ENCODE measurements at regions not wholly inside any gene's neighbourhood (a gene's known extent, or its start where the extent isn't known, plus 50 kb on each side); places are given as distances from the start of the nearest gene placed in this dataset.

DNA sequence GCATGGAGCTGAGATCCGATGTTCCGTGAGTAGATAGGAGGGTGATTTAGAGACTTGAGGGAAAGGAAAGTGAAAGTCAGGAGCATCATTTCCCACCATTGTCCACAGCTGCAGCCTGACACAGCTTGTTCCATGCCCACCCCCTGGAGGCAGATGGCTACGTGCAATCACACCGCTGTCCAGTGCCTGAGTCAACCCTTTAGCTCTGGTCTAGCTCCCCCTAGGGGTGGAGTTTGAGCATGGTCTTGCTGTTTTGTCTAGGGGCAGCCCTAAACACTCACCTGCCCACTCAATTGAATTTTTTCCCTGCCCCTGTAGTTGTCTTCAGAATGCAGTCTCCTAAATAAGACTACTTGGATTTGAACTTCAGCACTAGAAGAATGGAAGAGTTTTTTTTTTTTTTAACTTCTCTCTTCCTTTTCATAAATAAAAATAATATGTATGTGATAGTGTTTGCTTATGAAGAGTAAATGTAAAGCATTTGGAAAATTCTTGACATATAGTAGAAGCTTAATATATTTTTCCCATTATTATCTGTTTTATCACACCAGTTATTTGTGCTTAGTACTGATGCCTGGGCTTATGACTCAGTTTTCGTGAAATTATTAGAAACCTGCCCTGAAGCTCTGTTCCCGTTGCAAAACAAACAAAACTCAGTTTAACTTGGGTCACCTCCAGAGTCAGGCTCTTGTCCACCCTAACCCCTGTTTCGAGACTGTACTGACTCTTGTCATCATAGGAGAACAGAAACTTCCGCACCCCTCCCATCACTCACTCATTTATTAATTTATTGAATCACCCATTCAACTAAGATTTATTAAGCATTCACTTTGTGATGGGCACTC lies 814.8 kb downstream of the MAFB start:
- peak; percentile 49 for ATAC-seq
- peak; percentile 44 for DNase-seq

DNA sequence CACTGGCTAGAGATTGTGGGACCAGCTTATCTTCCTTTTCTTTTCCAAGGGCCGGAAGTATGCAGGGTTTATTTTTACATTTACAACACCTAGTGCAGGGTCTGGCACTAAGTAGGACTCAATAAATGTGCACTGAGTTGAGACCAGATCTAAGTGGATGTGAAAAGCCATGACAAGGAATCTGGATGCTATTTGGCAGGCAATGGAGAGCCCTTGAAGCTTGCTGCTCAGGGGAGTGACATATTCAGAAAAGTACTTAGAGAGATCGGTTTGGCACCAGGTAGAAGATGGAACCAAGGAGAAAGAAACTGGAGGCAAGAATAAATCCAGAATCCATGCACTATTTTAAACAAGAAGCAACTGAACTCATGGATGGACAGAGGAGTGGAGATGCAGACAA lies 815.8 kb downstream of the MAFB start:
- ATAC-seq (no peak), DNase-seq (no peak)

DNA sequence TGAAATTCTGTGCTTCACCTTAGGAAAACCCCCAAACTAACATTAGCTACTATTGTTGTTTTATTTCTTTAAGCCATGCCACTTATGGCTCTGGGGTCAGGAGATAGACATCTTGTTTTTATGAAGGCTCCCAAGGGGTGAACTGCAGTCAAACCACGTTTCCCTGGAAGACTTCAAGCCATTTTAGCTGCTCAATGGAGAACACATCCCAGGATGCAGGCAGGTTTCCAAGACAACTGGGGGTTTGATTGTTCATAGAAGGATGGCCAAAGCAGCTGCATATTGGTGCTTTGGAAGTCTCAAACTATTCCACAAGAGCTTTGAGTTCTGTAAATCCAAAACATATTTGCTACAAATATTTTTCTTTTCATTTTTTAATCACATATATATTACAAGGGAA lies 818.0 kb downstream of the MAFB start:
- no peak for ATAC-seq
- no peak for DNase-seq

DNA sequence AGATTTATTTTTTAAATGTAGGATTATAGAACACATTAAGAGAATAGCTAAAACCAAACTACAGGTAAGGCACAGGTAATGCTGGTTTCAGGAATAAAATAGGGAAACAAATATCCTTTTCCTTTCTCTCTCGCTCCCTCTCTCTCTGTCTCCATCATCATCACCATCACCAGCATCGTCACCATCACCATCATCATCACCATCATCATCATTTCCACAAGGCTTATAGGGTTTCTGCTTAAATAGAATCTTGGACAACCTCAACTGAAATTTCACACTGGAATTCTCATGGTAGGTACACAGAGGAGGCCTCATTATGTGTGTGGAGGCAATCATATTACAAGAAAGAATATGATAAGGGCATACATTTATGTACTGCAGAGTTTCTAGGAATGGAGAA lies 823.6 kb downstream of the MAFB start:
- ATAC-seq: no peak

DNA sequence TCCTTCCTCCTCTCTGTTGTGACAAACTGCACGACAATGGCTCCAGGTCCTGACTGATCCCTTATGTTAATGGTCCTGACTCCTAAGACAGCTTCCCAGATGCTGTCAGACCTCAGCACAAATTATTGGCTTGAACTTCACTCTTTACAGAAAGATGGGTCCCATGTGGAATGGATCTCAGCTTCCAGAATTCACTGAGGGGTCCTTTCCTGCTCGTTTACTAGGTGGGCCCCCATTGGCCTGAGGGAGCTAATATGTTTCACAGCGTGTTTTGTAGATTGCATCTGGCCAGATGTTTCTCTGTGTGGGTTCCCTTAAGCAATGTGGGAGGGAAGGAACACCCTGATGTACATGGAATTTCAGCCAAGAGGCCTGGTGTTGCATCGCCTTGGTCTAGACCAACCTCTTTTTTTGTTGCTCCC lies 826.6 kb downstream of the MAFB start:
- DNase-seq (no peak), ATAC-seq (no peak)

More for the DNA sequence above, 823.6 kb downstream of the MAFB start:
- no peak for DNase-seq

DNA sequence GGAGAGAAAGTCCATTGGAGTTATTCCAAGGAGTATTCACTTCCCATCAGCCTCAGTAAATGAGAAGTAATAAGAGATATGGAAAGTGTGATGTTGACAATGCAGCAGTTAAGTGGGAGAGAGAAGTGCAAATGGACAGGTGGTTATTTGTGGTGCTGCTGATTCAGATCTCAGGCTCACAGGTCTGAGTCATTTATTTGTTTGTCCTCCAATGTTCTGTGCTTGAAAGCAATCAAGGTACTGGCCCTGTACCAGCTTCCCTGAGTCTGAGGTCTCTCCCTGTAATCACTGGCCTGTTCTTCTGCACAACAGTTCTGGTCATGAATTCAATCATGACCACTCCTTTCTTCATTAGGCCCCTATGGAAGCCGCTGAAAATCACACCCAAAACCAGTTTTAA lies 827.7 kb downstream of the MAFB start:
- ATAC-seq: no peak
- no peak for DNase-seq

DNA sequence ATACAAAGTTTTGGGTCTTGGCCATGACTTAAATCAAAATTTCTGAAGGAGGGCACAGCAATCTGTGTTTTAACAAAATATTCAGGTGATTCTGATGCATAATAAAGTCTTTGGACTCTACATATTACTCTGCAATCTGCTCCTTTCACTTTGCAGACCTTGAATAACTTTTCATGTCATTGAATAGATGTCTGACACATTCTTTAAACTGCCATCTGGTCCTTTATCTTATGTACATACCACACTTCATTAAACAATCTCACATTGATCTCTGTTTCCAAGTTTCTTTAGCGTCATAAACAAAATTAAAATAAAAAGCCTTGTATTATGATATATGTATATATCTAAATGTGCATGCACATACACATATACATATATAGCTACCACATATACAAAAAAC lies 831.2 kb downstream of the MAFB start:
- ATAC-seq (no peak), DNase-seq (no peak)

DNA sequence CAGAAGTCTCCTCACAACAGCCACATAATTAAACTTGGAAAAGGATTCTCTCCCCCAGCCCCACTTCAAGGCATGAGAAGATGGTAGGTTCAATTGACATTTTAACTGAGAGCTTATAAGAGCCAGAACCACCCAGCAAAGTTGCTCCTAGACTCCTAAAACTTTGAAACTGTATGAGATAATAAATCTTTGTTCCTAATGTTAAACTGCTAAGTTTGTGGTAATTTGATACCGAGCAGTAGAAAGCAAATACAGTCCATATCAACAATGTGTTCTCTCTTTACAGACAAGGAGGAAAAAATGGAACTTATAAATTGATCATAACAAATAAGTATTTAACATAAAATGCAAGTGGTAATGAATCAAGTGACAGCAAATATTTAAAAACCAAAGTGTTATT lies 831.8 kb downstream of the MAFB start:
- ATAC-seq: no peak
- no peak for DNase-seq

DNA sequence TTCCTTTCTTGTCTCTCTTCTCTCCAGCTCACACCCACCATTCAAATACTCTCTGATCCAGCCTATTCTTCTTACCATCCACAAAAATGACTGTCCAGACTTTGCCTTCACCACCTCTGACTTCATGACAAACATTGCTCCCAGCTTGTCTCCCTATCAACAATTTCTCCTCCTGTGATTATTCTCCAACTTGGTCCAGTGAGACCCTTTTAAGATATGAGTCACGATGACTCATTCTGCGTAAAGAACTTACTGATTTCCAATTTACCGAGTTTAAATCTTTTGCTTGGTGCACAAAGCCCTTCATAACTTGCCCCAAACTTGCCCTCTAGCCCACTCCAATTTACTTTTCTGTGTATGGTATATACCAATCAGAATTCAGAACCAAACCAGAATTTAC lies 833.2 kb downstream of the MAFB start:
- no peak for DNase-seq
- no peak for ATAC-seq

DNA sequence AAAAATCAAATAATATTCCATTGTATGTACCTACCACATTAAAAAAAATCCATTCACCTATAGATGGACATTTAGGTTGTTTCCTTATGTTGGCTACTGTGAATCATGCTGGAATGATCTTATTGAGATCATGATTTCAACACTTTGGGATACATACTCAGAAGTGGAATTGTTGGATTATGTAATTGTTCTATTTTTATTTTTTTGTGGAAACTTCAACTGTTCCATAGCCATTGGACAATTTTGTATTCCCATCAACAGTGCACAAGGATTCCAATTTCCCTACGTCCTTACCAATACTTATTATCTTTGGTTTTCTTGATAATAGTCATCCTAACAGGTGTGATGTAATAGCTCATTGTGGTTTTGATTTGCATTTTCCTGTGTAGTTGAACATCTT lies 834.0 kb downstream of the MAFB start:
- no peak for ATAC-seq
- no peak for DNase-seq

DNA sequence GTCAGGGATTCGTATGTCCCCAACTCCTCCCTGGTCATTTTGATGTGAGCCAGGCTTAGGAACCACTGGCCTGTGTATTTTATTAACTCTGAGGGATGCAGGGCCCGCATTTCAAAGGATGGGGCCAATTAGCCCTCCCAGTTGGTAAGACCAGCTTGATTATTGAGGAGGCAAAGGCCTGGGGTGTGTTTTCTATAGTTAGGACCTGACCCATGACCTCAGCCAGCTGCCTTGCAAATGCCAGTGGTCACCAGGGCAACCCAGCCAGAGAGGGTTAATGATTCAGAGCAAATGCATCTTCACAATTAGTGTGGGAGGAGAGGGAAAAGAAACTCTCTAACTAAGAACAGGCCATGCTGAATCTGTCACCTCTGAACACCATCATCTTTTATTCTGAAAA lies 835.4 kb downstream of the MAFB start:
- DNase-seq: no peak

DNA sequence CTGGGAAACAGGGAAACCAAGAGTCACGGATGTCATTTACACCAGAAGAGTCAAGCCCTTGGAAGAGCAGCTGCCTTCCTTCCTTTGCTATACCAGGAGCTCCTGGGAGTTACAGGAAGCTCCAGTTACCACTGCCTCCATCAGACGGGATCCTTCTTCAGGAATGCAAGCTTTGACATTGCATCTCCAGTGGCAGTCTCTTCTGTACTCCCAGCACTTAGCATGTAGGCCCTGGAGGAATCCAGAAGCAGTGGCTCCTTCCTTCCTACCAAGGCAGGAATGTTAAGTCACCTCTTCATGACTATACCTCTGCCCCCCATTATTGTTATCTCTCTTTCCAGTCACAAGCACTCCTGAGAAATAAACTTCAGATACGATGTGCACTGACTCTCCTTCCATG lies 836.0 kb downstream of the MAFB start:
- DNase-seq (no peak), ATAC-seq (no peak)

More for the DNA sequence above, 835.4 kb downstream of the MAFB start:
- ATAC-seq: no peak

DNA sequence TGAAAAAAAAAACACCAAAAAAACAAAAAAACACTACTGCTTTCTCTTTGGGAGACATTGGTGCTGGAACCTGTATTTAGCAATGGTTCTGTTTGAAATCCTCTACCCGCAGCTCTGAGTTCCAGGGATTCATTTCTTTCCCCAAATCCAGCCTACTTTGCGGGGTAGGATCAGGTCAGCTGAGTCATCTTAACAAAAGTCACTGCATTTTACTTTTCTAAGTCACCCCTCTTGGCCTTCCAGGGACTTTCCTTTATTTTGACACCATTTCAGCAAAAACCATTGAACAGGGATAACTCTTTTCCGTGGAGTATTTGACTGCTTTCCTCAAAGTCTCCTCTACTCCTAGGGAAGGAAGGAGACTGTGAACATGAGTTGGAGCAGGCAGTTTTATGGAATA lies 837.6 kb downstream of the MAFB start:
- DNase-seq (no peak), ATAC-seq (no peak)

DNA sequence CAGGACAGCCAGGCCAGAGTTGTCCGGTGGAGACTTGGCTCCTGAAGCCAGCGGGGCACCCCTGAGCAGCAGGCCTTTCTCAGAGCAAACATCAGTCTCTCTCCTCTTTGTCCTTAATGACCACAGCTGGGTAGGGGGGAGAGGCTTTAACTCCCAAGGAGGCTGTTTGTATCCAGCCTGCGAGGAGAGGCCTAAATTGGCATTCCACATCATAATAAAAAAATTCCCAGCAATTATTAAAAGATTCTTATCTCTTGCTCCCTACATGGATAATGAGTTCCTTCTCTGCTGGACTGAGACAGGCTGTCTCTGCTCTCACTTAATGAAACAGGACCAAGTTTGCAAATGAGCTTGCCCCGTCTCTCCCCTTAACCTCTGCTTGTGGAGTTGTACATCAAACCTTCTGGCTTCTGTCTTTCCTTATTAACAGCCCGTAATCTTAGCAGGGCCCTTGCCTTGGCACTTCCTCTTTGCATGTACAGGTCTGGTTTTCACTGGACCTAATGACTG lies 838.2 kb downstream of the MAFB start:
- DNase-seq: no peak
- ATAC-seq: no peak

DNA sequence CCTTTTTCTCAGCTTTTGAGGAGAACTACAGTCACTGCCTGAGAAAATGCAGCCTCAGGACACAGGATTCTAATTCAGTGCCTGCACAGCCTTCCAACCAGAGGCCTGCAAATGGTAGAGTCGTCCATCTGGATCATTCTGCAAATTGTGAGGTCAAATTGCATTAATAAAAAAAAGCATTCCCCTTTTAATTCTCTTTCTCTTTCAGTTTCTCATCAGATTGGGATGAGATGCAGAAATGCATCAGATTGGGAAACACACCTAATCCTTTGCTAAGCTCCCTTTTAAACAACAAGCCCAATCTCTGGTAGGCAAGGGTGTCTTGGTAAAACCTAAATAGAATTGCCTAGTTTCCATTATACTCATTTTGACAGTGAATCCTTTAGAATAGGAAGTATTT lies 838.8 kb downstream of the MAFB start:
- DNase-seq (no peak), ATAC-seq (no peak)

DNA sequence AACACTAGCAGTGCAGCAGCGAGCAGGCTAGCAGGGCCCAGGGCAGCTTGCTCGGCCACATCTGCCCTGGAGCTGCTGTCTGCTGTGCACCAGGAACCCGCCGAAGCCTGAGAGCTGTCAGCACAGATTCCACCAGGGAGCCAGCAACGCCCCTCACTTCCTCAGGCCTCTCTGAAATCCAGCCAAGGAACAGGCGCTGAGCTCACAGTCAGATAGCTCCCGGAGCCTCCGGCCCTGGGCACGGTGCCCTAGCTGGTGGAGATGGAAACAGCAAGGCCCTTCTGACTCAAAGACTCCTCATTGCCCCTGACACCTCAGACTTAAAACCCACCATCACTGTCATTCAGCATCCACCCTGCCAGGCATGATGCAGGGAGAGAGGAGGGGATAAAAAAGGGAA lies 839.4 kb downstream of the MAFB start:
- no peak for DNase-seq
- no peak for ATAC-seq

DNA sequence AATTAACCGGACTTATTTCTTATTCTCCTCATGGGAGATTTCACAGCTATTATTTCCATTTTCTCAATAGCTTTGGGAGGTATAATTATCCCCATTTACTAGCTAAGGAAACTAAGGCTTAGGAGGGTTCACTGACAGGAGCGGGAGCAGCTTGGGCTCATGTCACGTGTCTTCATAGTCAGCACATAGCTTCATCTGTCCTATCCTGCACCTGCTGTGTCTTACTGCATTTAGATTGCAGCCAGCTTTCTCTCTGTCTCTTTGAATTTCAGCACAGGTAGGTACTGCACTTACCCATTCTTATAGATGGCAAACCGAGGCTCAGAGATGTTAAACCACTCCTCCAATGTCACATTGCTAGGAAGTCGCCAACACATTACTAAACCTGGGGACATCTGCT lies 839.9 kb downstream of the MAFB start:
- DNase-seq (no peak), ATAC-seq (no peak)

DNA sequence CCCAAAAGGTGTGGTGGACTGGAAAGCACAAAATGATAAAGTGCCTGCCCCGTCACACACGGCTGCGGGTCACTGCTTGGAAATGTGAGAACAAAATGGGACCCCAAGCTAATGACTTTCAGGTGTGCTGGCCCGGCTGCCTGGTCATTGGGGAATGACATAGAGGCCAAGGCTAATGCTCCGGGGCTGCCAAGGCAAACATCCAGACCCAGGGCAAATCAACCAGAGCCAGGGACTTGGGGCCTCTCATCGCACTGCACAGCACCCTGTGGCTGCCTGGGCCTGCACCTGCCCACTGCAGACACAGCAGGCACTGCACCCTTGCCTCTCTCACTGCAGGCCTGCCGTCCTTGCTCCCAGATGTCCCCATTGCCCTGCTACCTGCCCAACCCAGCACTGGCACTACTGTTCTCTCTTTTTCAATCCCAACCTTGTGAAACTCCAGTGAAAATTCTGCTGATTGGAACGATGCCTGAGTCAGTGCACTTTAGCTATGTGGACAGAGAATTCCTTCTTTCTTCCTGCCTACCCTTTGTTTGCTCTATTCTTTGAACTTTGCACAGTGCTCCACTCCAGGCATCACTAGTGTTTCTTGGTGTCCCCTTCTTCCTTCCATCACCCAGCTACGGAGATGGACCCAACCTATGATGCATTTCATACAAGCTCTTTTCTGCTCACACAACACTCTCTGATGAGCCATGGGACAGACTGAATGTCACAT lies 849.5 kb downstream of the MAFB start:
- ATAC-seq (no peak), DNase-seq (no peak)

DNA sequence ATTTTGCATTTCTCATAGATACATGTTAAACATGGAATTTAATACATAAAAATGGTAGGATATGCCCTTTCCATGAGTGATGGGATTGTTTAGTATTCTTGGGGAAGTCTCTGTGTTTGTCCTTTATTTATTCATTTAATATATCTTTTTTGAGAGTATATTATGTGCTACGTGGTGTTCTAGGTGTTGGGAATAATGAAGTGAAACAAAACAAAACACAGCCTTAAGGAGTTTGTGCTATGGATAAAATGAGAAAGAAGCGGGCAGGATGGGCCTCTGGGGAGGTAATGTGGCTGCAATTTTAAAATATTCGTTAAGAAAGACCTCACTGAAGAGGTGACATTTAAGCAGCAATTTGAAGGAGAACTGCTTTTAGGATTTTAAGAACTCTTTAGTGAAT lies 851.5 kb downstream of the MAFB start:
- ATAC-seq: no peak
- no peak for DNase-seq

DNA sequence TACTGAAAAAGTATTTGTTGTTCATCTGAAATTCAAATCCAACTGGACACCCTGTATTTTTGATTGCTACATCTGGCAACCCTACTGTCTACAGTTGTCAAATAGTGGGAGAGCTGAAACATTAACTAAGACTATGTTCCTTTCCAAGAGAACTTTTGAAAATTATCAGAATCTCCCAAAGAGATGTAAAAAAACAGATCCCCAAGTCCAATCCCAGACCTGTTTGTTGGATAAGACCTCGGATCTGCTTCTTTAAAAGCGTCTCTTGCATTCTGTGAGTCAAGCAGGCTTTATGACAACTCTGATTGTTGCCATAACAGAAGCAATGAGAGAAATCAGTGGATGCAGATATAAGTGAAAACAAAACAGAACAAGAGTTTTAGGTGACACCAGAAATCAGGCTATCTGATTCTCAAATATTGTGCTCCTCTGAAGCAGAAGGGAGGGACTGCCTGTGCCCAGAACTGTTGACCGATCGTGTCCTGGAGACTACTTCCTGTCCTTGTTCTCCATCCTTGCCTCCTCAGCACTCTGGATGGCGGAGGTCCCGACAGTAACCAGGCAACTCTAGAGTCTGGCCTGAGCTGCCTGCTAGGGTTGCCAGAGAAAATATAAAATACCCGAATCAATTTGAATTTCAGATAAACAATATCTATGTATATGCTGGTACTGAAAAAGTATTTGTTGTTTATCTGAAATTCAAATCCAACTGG lies 853.8 kb downstream of the MAFB start:
- ATAC-seq (no peak), DNase-seq (no peak)

DNA sequence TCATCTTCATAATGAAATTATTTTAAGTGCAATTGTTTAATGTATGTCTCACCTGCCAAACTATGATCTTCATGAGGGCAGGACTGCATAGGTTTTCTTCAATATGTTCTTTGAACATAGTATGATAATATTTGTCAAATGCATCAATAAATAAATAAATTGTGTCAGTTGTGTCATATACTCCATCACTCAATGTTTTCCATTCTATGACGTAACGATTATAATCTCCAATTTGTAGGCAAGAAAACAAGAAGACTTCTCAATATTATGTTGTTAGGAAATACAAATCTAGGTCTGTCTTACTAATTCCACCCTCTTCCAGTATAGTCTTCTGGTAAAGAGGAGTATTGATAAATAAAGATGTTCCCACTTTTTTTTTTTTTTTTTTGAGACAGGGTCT lies 858.1 kb downstream of the MAFB start:
- DNase-seq (no peak), ATAC-seq (no peak)

DNA sequence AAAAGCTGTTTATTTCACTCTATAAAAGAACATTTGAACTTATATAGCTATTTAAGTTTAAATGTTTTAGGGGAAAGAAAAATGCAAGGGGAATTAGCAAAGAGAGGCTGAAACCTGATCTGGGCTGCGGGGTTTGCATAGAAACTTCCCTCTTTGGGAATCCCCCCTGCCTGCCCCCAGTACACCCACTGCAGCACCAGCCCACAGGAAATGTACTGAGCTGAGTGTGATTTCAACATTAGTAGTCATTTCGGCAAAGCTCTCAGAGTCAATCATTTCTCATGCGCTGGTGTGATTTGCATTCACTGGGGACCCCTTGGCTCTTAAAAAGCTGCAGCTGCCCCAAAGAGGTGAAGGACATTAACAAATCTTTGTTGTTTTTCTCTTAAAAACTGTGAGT lies 859.4 kb downstream of the MAFB start:
- DNase-seq (peak; percentile 4), ATAC-seq (peak; percentile 28)

DNA sequence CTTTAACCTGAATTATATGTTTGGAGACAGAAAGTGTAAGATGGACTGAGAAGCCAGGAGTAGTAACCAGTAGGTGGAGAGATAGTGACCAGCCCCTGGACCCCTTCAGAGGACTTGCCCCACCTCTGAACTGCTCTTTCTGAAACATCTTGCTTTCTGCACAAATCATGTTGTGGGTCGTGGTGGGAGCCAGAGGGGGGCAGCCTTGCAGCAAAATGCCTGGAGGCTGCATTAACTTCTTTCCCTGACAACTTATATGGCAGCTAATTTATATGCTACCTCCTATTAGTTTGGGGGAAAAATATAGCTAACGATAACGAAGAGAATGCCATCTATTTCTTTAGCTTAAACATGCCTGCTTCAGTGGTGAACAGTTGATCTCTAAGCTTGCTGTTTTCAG lies 859.8 kb downstream of the MAFB start:
- ATAC-seq: no peak
- DNase-seq: no peak
